NK-92 treated with Interleukin-12 subunit alpha and Interleukin-12 subunit beta, amount 100 ng/mL, for 24 hours (cell line): ENCODE measurements at regions not wholly inside any gene's neighbourhood (a gene's known extent, or its start where the extent isn't known, plus 50 kb on each side); places are given as distances from the start of the nearest gene placed in this dataset.
"Not testable (repeated sequence)": the region's sequence is repeated elsewhere in the genome, so short reads cannot be mapped to it uniquely, and the experiment has no call there.

Source experiments
- DNase-seq: peaks from one replicate; lab custom pipeline; 2025; lab: John Stamatoyannopoulos, UW

DNA sequence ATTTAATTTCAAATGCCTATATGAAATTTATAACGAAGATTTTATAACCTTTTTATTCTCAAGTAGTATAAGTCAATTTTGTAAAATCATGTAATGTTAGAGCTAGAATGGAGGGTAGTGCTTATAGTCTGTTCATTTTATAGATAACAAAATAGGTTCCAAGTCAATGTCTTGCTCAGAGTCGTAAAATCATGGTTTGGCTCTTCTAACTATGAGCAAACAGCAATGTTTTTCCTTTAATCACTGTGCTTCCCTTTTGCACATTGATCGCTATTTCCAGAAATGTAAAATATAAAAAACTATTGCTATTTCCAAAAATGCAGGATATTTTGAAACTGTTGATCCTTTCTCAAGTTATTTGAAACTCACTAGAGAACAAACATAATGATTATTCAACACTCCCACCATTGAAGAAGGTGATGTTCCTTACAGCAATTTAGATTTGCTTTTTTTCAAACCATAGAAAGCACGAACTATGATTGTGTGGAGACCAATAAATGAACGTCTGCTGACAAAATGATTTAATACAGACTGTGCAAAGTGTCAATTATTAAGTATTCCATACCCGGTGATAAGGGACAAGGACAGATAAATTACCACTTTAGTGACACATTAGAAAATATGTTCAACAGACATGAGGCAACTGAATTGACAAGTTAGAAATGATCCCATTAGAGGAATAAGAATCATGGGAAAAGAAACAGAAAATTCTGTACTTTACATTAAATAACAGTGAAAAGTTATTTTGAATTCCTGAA is 412.1 kb upstream of the TECRL start:
- DNase-seq = no peak

DNA sequence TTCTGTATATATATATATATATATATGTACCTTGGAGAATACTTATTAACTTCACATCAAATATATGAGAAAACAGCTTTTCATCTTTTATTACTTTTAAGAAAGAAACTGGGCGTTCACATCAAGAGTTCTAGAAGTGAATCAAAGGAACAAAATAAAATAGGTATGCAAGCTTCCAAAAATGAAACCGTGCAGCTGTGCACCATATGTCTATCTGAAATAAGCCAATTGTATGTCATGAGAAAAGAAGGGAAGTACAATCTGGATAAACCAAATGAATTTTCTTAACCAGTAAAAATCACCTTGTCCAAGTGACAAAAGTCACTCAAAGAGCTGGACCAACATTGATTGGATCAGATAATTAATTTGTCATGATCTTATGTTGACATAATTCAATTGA is 405.4 kb upstream of the TECRL start:
- no peak for DNase-seq

DNA sequence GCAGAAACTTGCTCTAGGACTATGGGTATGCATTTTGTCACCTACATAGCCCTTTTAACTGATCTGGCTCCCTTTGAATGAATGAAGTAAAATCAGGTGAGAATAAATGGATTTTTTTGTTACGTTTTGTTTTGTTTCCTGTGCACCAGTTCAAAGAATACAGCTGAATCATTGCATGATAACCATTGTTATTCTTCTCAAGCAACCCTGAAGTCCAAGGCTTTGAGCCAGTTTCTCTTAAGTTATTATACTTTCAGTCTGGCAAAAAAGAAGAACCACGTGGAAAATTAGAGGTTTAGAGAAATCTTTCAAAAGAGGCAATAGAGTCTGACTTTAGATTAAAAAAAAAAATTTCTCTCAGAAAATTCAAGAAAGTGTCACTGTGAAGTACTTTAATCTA is 398.6 kb upstream of the TECRL start:
- DNase-seq = no peak

DNA sequence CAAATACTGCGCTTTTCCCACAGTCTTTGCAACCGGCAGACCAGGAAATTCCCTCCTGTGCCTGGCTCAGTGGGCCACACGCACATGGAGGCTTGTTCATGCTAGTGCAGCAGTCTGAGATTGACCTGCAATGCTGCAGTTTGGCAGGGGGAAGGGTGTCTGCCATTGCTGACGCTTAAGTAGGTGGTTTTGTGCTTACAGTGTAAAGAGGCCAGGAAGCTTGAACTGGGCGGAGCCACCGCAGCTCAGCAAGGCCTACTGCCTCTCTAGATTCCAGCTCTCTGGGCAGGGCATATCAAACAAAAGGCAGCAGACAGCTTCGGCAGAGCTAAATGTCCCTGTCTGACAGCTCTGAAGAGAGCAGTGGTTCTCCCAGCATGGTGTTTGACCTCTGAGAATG is 390.5 kb upstream of the TECRL start:
- DNase-seq = no peak

DNA sequence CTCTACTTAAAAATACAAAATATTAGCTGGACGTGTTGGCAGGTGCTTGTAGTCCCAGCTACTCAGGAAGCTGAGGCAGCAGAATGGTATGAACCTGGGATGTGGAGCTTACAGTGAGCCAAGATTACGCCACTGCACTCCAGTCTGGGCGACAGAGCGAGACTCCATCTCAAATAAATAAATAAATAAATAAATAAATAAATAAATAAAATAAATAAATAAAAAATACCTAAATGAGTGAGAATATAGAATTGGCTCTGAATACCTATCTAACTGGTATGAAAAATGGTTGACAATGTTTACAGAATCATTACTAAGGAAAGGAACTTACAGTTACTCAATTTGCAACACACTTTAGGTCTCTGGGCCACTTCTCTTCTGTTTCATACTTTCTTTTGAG is 389.6 kb upstream of the TECRL start:
- DNase-seq = not testable (repeated sequence)

DNA sequence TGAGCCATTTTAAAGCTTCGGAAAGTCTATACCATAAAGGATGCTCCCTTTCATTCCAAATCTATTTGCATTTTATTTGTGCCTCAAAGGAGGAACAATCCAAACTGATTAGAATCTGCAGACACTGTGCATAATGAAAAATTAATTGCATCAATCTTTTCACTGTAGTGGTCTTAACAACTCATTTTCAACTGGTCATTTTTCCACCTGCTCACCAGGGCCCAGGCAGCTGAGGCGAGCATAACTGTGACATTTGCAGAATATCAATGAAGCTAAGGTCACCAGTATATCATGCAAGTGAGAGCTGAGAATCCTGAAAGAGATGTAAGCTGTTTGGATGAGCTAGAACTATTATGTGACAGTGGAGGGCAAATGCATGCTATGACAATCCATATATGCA is 387.3 kb upstream of the TECRL start:
- no peak for DNase-seq

DNA sequence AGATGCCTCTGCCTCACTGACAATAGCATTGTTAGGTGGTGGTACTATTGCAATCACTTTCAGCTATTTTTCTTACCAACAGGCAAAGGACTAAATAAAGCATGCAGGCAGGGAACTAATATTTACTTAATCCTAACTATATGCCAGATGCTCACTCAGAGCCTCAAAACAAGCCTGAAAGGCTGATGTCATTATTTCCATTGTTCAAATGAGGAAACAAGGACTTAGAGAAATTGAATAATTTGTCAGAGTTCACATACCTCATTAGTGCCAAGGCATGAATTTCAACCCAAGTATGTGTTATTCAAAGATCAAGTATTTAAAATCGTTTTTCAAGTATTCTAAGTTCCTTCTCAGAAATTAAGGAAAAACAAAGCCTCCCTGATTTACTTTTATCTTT is 374.9 kb upstream of the TECRL start:
- DNase-seq = no peak

DNA sequence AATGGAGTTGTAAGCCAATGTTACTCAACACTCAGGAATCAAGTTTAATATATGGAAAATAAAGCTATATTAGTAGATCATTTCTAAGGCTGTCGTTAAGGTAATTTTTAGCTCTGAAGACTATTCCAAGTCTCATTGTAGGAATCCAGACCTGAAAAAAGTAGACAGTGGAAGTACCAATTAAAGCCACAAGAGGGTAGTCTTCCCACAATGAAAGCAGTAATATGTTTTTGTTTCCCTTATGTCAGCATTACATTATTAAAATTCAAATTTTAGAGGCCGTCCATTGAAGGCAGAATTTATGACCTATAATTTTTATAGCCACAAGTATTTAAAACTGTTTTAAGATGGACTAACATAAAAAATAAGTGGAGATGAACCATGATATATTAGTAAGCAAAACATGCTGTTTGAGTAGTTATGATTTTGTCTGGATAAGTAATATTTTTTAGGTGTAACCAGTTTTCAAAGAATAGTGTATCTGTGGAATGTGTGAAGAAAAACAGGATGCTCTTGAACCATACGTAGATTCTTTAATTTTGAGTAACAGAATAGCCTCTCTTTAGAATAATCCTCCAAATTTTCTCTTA is 372.6 kb upstream of the TECRL start:
- no peak for DNase-seq

DNA sequence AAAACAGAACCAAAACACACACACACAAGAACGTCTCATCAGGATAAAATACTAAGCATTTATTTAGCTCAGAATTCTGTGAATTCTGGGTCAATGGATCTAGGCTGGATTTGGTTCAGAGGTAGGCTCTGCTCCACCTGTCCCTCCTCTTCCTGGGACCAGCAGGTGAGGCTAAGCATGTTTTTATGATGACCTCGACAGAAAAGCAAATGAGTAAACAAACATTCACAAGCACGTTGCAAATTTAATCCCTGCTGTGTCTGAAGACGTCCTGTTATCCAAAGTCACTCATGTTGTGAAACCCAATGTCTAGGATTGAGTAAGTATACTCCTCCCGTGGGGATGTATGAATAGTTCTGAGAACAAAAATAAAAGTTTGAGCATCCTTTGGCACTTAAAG is 371.4 kb upstream of the TECRL start:
- DNase-seq = no peak

DNA sequence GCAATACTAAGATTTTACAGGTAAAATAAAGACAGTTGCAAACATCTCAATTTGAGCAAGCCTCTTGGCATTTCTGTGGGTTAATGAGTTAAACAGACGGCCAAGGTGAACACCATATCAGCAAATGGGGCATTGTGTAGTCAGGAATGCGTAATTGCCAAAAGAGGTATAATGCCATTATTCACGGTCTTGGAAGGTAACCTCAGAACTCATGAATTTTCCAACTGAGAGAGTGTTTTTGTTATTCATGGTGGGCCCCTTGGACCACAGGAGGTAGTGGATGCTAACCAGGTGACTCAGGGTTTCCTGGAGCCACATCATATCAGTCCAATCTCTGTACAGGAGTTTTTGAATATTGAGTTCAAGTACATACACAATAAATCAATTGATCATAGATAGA is 368.0 kb upstream of the TECRL start:
- DNase-seq = no peak

DNA sequence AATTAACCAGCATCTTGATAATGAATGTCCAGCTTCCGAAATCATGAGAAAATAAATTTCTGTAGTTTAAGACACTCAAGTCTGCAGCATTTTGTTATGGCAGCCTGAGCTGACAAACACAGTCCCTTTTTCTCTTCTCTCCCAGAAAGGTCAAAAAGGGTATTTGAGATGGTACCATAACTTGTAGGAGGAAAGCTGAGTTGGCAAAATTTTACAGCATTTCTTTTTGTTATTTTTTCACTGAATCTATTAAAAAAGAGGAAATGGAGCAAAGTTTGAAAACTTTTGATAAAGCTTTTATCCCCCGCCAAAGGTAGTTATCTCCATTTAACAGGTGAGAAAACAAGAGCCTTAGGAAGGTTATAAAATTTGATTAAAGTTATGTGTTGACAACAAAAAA is 367.6 kb upstream of the TECRL start:
- no peak for DNase-seq

DNA sequence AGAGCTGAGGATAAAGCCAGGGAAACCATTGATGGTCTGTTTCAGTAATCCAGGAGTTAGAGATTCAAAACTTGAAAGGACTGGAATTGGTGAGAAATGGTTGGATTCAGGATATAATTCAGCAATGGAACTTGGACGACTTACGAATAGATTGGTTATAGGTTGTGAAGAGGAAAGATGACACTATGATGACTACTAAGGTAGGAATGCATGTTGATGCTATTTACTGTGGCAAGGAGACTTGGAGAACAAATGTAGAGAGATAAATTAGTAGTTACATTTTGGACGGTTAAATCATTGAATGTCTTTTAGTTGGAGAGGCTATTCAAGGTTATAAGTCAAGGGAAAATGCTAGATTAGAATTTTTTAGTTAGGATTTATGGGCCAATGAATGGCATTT is 365.4 kb upstream of the TECRL start:
- DNase-seq = no peak

DNA sequence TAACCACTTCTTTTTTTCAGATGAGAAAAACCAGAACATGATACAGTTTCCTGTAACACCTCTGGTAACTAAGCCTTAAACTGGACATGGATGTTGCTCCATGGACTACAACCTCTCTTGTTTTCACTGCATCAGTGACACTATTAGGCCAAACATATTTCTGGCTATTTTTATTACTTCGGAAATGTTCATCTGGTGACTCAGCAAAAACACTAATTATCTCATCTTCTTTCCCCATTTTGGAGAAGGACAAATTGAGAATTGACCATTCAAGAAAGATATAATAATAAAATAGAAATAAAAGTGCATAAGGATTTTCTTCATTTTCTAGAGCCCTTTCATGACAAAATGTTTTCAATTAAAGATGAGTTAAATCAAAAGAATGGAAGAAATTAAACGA is 361.9 kb upstream of the TECRL start:
- DNase-seq = no peak

DNA sequence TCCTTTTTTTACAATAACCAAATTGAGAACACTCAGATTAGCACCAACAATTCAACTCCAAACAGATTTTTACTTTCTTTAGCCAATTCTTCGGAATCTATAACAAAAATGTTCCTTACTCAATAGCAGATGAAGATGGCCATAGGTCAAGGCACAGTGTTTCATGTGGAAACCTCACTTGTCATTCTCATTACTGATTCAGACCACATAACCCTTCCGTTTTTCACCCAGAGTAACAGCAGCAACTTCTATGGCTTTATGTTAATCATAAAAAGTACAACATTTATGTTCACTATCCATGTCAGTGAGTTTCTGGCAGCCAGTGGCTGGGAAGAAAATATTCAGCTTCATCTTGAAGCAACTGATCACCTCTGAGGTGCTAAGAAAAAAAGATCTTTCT is 358.3 kb upstream of the TECRL start:
- no peak for DNase-seq

DNA sequence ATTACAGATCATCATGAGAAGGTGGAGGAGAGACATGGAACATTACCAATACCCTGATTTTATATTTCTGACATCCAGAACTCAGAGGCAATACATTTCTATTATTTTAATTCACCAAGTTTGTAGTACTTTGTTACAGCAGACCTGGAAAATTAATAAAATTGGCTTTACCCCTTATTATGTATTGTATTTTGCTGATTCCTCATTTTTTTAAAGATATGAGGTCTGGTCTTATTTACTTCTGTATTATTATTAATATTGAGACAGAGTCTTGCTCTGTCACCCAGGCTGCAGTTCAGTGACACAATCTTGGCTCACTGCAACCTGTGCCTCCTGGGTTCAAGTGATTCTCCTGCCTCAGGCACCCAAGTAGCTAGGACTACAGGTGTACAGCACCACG is 357.3 kb upstream of the TECRL start:
- DNase-seq = no peak

DNA sequence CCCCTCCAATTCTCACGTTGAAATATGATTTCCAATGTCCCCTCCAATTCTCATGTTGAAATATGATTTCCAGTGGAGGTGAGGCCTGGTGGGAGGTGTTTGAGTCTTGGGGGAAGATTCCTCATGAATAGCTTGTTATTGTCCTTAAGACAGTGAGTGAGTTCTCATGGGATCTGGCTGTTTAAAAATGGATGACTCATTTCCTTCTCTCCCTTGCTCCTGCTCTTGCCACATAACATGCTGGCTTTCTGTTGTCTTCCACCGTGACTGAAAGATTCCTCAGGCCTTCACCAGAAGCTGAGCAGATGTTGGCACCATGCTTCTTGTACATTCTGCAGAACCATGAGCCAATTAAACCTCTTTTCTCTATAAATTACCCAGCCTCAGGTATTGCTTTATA is 346.8 kb upstream of the TECRL start:
- DNase-seq = no peak

DNA sequence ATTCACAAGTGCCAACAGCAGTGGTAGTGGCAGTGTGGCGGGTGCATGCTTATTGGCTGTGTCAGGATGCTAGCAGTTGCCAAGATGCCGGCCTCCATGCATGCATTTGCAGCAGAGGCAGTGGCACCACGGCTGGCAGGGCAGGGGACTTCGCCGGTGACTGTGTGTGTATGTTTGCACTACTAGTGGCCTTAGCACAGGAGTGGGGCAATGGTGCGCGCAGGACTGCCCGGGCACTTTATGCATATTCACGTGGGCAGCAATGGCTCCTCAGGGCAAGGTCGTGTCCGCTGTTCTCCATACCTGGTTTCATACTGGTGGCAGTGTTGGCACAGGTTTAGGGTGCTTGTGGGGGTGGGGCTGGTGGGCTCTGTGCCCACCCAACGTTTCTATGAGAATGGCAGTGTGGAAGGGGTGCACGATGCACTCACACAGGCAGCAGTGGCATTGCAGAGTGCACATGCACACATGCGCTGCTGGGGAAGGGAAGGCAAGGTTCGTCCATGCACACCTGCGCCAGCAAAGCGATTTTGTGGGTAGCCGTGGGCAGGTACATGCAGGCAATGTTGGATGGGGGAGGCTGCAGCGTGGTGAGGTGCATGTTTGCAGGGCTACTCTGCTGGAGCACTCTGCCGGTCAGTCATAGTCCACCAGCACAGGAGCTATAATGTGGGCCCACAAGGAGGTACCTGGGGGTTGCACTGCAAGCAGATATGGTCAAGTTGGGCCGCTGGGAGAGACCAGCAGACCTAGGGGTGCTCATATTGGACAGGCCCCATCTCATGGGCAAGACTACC is 338.9 kb upstream of the TECRL start:
- no peak for DNase-seq

DNA sequence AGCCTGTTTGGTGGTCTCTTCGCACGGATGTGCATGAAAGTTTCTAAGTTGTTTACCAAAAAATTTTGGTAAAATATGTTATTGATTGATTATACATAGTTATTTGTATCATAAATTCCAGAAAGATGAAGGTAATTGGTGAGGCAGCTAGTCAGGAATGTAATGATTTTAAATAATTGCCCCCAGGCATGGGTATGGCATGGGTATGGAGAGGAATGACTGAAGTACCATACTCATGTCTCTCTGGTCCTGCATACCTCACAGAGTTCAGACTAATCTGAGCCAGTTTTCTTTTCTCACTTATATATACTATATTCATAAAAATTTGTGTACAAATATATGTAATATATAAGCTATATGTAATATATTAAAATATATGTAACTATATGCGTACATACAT is 329.0 kb upstream of the TECRL start:
- no peak for DNase-seq

DNA sequence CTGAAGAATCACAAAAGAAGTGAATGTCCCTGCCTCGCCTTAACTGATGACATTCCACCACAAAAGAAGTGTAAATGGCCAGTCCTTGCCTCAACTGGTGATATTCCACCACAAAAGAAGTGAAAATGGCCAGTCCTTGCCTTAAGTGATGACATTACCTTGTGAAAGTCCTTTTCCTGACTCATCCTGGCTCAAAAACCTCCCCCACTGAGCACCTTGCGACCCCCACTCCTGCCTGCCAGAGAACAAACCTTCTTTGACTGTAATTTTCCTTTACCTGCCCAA is 328.5 kb upstream of the TECRL start:
- not testable (repeated sequence) for DNase-seq

DNA sequence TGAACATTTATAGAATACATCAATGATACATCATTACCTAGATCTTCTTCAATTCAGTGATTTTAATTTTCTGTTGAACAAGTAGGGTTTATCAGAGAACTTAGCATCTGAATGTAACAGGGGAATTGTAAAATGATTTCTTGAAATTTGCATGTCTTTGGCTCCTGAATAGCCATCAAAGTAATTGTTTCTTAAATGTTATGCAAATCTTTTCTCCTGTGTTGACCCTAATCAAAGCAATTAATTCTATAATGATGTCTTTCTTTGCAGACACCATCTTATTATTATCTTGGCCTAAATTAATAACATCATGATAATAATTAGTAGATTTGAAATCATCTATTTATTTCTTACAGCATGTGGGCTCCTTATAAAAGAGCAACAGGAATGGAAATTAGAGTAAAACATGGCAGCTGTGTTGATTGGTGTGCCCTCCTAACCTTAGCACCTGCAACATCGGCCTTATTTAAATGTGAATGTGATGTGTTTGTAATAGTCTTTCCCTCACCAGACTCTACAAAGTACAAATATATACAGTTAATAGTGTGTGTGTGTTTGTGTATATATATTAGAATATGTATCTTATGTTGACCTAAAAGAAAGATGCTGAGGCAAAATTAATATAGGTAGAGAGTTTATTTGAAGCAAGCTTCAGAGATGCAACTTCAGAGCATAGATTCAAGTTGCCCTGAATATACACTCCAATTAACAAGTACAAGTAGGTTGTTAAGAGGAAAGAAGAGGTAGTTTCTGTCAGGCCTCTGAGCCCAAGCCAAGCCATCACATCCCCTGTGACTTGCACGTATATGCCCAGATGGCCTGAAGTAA is 328.0 kb upstream of the TECRL start:
- DNase-seq = no peak

DNA sequence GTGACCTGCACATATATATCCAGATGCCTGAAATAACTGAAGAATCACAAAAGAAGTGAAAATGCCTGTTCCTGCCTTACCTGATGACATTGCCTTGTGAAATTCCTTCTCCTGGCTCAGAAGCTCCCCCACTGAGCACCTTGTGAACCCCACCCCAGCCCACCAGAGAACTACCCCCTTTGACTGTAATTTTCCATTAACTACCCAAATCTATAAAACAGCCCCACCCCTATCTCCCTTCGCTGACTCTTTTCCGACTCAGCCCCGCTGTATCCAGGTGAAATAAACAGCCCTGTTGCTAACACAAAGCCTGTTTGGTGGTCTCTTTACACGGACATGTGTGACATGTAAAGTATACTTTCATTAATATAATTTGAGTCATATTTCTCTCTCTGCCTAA is 320.3 kb upstream of the TECRL start:
- DNase-seq = no peak

DNA sequence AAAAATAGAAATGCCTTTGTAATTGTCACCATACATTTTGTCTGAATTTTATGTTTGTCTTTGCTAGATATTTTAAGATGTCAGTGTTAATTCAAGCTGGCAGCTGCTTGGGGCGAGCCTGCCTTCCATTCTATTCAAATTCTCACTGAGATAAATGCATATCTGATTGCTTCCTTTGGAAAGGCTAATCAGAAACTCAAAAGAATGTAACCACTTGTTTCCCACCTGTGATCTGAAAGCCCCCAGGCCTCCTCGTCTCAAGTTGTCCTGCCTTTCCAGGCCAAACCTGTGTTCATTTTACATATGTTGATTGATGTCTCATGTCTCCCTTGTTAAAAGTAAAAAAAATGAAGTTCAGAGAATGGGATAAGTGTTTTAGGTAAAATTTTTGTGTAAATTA is 318.7 kb upstream of the TECRL start:
- DNase-seq = no peak

DNA sequence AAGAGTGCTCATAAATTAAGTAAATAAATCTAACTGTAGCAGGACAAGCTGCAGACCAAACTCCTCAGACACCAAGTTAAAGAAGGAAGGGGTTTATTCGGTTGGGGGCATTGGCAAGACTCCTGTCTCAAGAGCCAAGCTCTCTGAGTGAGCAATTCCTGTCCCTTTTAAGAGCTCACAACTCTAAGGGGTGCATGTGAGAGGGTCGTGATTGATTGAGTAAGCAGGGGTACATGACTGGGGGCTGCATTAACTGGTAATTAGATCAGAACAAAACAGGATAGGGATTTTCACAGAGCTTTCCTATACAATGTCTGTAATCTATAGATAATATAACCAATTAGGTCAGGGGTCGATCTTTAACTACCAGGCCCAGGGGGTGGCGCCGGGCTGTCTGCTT is 318.1 kb upstream of the TECRL start:
- not testable (repeated sequence) for DNase-seq
